ENCODE measurements at regions not wholly inside any gene's neighbourhood (a gene's known extent, or its start where the extent isn't known, plus 50 kb on each side); places are given as distances from the start of the nearest gene placed in this dataset.

DNA sequence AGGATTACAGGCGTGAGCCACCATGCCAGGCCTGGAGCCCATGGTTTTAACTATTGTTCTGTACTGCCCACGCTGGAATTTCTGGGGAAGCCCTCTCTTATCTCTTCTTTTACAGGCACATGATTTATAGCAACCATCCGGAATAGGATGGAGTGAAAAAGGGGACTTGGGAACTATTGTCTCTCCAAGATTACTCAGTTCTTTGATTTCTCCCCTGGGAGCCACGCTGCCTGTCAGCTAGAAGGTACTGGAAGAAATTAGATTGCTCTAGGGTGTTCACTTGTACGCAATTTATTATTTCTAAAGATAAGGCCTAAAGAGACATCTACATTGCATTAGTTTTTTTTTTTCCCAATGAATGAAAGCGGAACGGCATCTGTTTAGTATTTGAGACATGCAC is 65.6 kb upstream of the PTPRJ start:
- Histone ChIP-seq H3K36me3 (ENCODE audit: control insufficient read depth in 2 of 2, insufficient read depth in 2 of 2, low read length in 2 of 2) (no peaks in the 10 kb centered on the region), H3K27ac (ENCODE audit: low read depth in 2 of 2, low read length in 2 of 2) (no peak overlapping the region), H3K4me3 (ENCODE audit: low read length in 2 of 2) (no peak overlapping the region), H3K9me3 (ENCODE audit: control insufficient read depth in 2 of 2, low read length in 2 of 2) (no peaks in the 10 kb centered on the region), H3K9ac (ENCODE audit: low read depth in 1 of 2, low read length in 2 of 2) (no peak overlapping the region), H3K4me1 (ENCODE audit: control insufficient read depth in 2 of 2, insufficient read depth in 2 of 2, low read length in 2 of 2) (peaks cover 6 to 8% of the 10 kb centered on the region in 2 donors), H3K27me3 (ENCODE audit: control insufficient read depth in 2 of 2, insufficient read depth in 2 of 2, low read length in 2 of 2) (no peaks in the 10 kb centered on the region)

DNA sequence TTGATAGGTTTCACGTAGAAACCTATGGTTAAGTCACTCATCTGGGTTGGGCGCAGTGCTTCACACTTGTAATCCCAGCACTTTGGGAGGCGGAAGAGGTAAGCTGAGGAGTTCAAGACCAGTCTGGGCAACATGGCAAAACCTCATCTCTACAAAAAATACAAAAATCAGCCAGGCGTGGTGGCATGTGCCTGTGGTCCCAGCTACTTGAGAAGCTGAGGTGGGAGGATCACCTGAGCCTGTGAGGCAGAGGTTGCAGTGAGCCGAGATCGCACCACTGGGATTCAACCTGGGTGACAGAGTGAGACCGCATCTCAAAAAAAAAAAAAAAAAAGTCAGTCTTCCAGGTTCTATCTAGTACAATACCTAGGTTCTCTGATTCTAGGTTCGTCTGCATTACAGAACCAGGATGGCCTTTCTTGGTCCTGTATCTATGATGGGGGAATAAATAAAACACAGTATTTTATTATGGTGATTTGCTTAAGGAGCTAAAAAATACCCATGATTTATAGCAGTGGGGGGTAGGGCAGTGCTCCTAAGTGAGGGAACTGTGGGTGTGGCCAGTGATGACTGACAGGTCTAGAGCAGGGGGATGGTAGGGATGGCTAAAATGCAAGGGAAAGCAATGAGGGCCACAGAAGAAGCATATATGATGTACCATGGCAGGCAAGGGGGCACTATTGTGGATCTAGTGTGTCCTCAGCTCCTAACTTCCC is 65.5 kb upstream of the NUP160 start:
- H3K9me3 ChIP-seq (ENCODE audit: control insufficient read depth in 2 of 2, low read length in 2 of 2) = no peaks in the 10 kb centered on the region
- H3K27me3 ChIP-seq (ENCODE audit: control insufficient read depth in 2 of 2, insufficient read depth in 2 of 2, low read length in 2 of 2) = no peaks in the 10 kb centered on the region
- no peak overlapping the region for H3K9ac ChIP-seq (ENCODE audit: low read depth in 1 of 2, low read length in 2 of 2)
- no peak overlapping the region for H3K27ac ChIP-seq (ENCODE audit: low read depth in 2 of 2, low read length in 2 of 2)
- no peak overlapping the region for H3K4me3 ChIP-seq (ENCODE audit: low read length in 2 of 2)
- no peaks in the 10 kb centered on the region for H3K36me3 ChIP-seq (ENCODE audit: control insufficient read depth in 2 of 2, insufficient read depth in 2 of 2, low read length in 2 of 2)
- H3K4me1 ChIP-seq (ENCODE audit: control insufficient read depth in 2 of 2, insufficient read depth in 2 of 2, low read length in 2 of 2) = peaks cover 6 to 8% of the 10 kb centered on the region in 2 donors

DNA sequence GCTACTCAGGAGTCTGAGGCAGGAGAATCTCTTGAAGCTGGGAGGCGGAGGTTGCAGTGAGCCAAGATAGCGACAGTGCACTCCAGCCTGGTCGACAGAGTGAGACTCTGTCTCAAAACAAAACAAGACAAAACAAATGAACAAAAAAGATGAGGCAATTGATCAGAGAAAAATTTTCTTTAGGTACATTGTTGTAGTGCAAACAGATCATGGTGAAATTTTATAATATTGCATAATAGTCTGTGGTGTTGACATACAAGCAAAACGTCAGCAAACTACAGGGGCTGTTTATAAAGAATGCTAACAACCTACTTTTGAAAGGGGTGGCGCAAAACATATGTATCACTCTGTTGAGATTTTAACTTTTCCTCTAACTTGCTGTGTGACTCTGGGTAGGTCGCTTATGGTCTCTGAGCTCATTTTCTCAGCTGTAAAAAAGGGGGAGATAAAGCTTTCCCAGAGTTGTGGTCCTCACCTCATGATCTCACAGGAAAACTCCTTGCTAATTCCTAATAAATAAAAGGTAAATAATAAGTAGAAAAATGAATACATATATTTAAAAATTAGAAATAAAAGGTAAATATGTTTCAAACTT is 64.8 kb upstream of the NUP160 start:
- H3K9me3 ChIP-seq (ENCODE audit: control insufficient read depth in 2 of 2, low read length in 2 of 2) = no peaks in the 10 kb centered on the region
- no peak overlapping the region for H3K4me3 ChIP-seq (ENCODE audit: low read length in 2 of 2)
- H3K27me3 ChIP-seq (ENCODE audit: control insufficient read depth in 2 of 2, insufficient read depth in 2 of 2, low read length in 2 of 2) = no peaks in the 10 kb centered on the region

DNA sequence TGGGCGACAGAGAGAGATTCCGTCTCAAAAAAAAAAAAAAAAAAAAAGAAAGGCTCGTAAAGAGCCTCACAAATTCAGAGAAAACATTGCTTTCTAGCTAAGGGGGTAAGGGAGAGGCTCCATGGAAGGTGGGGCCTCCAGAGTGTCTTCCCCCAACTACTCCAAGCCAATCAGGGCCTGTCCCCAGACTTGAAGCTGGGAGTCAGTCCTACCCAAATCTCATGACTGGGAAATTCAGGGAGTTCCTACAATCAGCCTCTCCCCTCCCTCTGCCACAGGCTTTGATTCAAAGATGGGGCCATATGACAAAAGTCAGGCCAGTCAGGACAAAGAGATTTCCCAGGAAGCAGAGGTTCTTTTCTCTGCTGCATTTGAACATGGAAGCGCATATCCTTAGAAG is 63.0 kb upstream of the NUP160 start:
- no peaks in the 10 kb centered on the region for H3K36me3 ChIP-seq (ENCODE audit: control insufficient read depth in 2 of 2, insufficient read depth in 2 of 2, low read length in 2 of 2)
- H3K27me3 ChIP-seq (ENCODE audit: control insufficient read depth in 2 of 2, insufficient read depth in 2 of 2, low read length in 2 of 2) = no peaks in the 10 kb centered on the region
- peaks cover 0 to 4% of the 10 kb centered on the region in 2 donors for H3K4me1 ChIP-seq (ENCODE audit: control insufficient read depth in 2 of 2, insufficient read depth in 2 of 2, low read length in 2 of 2)
- H3K9ac ChIP-seq (ENCODE audit: low read depth in 1 of 2, low read length in 2 of 2) = no peak overlapping the region
- no peak overlapping the region for H3K27ac ChIP-seq (ENCODE audit: low read depth in 2 of 2, low read length in 2 of 2)
- H3K9me3 ChIP-seq (ENCODE audit: control insufficient read depth in 2 of 2, low read length in 2 of 2) = no peaks in the 10 kb centered on the region
- H3K4me3 ChIP-seq (ENCODE audit: low read length in 2 of 2) = no peak overlapping the region

More for the DNA sequence above, 64.8 kb upstream of the NUP160 start:
- Histone ChIP-seq H3K9ac (ENCODE audit: low read depth in 1 of 2, low read length in 2 of 2) (no peak overlapping the region), H3K36me3 (ENCODE audit: control insufficient read depth in 2 of 2, insufficient read depth in 2 of 2, low read length in 2 of 2) (no peaks in the 10 kb centered on the region), H3K27ac (ENCODE audit: low read depth in 2 of 2, low read length in 2 of 2) (no peak overlapping the region), H3K4me1 (ENCODE audit: control insufficient read depth in 2 of 2, insufficient read depth in 2 of 2, low read length in 2 of 2) (peaks cover 1 to 8% of the 10 kb centered on the region in 2 donors)

DNA sequence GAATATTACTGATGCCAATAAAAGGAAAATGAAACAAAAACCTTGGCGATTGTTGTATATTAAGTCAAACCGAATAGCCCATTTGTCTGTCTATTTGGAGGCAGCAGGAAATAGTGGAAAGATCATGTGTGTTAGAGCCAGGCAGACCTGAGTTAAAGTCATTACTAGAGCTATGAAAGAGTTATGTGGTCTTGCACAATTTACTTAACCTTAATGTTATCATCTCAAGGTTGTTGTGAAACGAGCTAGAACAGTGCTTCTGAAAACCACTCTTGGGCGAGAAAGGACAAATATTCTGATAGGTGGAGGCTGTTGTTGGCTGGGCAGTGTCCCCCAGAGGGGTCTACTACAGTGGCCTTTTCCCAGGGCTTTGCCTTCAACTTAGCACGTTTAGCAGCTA is 60.0 kb upstream of the NUP160 start:
- Histone ChIP-seq H3K4me3 (ENCODE audit: low read length in 2 of 2) (no peak overlapping the region), H3K4me1 (ENCODE audit: control insufficient read depth in 2 of 2, insufficient read depth in 2 of 2, low read length in 2 of 2) (no peaks in the 10 kb centered on the region), H3K36me3 (ENCODE audit: control insufficient read depth in 2 of 2, insufficient read depth in 2 of 2, low read length in 2 of 2) (no peaks in the 10 kb centered on the region), H3K27me3 (ENCODE audit: control insufficient read depth in 2 of 2, insufficient read depth in 2 of 2, low read length in 2 of 2) (no peaks in the 10 kb centered on the region), H3K9ac (ENCODE audit: low read depth in 1 of 2, low read length in 2 of 2) (no peak overlapping the region), H3K27ac (ENCODE audit: low read depth in 2 of 2, low read length in 2 of 2) (no peak overlapping the region), H3K9me3 (ENCODE audit: control insufficient read depth in 2 of 2, low read length in 2 of 2) (no peaks in the 10 kb centered on the region)

DNA sequence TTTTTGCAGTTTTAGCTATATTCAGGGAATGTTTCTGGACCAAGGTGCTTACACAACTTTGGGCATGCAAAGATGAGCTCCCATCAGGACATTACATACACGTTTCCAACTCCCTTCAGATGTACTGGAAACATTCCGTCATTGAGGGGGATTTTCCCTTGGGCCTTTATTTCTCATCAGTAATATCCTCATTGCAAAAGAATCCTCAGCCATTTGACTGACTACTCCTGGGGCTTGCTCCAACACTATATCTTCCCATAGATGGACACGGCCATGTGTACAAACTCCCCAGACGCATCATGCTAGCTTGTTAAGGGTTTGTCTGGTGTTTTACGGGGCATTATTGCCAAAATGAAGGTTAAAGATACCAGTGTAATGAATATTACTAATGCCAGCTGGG is 59.3 kb upstream of the NUP160 start:
- Histone ChIP-seq H3K4me3 (ENCODE audit: low read length in 2 of 2) (no peak overlapping the region), H3K9me3 (ENCODE audit: control insufficient read depth in 2 of 2, low read length in 2 of 2) (no peaks in the 10 kb centered on the region), H3K27me3 (ENCODE audit: control insufficient read depth in 2 of 2, insufficient read depth in 2 of 2, low read length in 2 of 2) (no peaks in the 10 kb centered on the region), H3K9ac (ENCODE audit: low read depth in 1 of 2, low read length in 2 of 2) (no peak overlapping the region), H3K4me1 (ENCODE audit: control insufficient read depth in 2 of 2, insufficient read depth in 2 of 2, low read length in 2 of 2) (no peaks in the 10 kb centered on the region), H3K27ac (ENCODE audit: low read depth in 2 of 2, low read length in 2 of 2) (no peak overlapping the region), H3K36me3 (ENCODE audit: control insufficient read depth in 2 of 2, insufficient read depth in 2 of 2, low read length in 2 of 2) (no peaks in the 10 kb centered on the region)

DNA sequence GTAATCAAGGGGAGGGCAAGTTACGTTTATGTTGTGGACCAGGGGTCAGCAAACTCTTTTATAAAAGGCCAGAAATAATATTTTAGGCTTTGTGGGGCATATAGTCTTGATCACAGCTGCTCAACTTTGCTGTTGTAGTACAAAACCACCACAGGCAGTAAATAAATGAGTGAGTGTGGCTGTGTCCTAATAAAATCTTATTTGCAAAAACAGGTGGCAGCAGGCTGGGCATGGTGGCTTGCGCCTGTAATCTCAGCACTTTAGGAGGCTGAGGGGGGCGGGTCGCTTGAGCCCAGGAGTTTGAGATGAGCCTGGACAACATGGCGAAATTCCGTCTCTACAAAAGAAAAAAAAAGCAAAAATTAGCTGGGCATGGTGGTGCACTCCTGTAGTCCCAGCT is 57.9 kb upstream of the NUP160 start:
- no peaks in the 10 kb centered on the region for H3K36me3 ChIP-seq (ENCODE audit: control insufficient read depth in 2 of 2, insufficient read depth in 2 of 2, low read length in 2 of 2)
- no peak overlapping the region for H3K27ac ChIP-seq (ENCODE audit: low read depth in 2 of 2, low read length in 2 of 2)
- H3K9me3 ChIP-seq (ENCODE audit: control insufficient read depth in 2 of 2, low read length in 2 of 2) = no peaks in the 10 kb centered on the region
- H3K27me3 ChIP-seq (ENCODE audit: control insufficient read depth in 2 of 2, insufficient read depth in 2 of 2, low read length in 2 of 2) = no peaks in the 10 kb centered on the region
- H3K4me1 ChIP-seq (ENCODE audit: control insufficient read depth in 2 of 2, insufficient read depth in 2 of 2, low read length in 2 of 2) = no peaks in the 10 kb centered on the region
- no peak overlapping the region for H3K4me3 ChIP-seq (ENCODE audit: low read length in 2 of 2)
- H3K9ac ChIP-seq (ENCODE audit: low read depth in 1 of 2, low read length in 2 of 2) = no peak overlapping the region

- Histone ChIP-seq H3K4me1 (ENCODE audit: control insufficient read depth in 2 of 2, insufficient read depth in 2 of 2, low read length in 2 of 2) (no peaks in the 10 kb centered on the region), H3K27ac (ENCODE audit: low read depth in 2 of 2, low read length in 2 of 2) (no peak overlapping the region), H3K4me3 (ENCODE audit: low read length in 2 of 2) (no peak overlapping the region), H3K9me3 (ENCODE audit: control insufficient read depth in 2 of 2, low read length in 2 of 2) (no peaks in the 10 kb centered on the region), H3K36me3 (ENCODE audit: control insufficient read depth in 2 of 2, insufficient read depth in 2 of 2, low read length in 2 of 2) (no peaks in the 10 kb centered on the region), H3K27me3 (ENCODE audit: control insufficient read depth in 2 of 2, insufficient read depth in 2 of 2, low read length in 2 of 2) (no peaks in the 10 kb centered on the region), H3K9ac (ENCODE audit: low read depth in 1 of 2, low read length in 2 of 2) (no peak overlapping the region)
Measured at GRCh38 chr11:47905358-47906059, 57.4 kb upstream of the NUP160 start.

- no peak overlapping the region for H3K9ac ChIP-seq (ENCODE audit: low read depth in 1 of 2, low read length in 2 of 2)
- no peaks in the 10 kb centered on the region for H3K9me3 ChIP-seq (ENCODE audit: control insufficient read depth in 2 of 2, low read length in 2 of 2)
- H3K4me1 ChIP-seq (ENCODE audit: control insufficient read depth in 2 of 2, insufficient read depth in 2 of 2, low read length in 2 of 2) = no peaks in the 10 kb centered on the region
- no peak overlapping the region for H3K4me3 ChIP-seq (ENCODE audit: low read length in 2 of 2)
- H3K36me3 ChIP-seq (ENCODE audit: control insufficient read depth in 2 of 2, insufficient read depth in 2 of 2, low read length in 2 of 2) = no peaks in the 10 kb centered on the region
- H3K27me3 ChIP-seq (ENCODE audit: control insufficient read depth in 2 of 2, insufficient read depth in 2 of 2, low read length in 2 of 2) = no peaks in the 10 kb centered on the region
- no peak overlapping the region for H3K27ac ChIP-seq (ENCODE audit: low read depth in 2 of 2, low read length in 2 of 2)
Measured at GRCh38 chr11:47904808-47905207, 56.7 kb upstream of the NUP160 start.

DNA sequence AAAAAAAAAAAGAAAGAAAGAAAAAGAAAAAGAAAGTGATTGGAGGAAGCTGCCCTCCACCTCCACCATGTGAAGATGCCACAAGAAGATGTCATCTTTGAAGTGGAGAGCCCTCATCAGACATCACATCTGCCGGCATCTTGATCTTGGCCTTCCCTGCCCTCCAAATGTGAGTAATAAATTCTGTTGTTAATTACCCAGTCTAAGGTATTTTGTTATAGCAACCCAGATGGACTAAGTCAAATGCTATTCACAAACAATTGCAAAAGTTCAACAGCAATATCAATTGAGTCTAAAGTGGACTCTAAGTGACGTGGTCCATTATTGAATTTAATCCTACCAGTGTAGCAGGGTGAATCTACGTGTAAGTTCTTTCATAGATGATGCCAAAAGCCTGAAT is 55.9 kb upstream of the NUP160 start:
- Histone ChIP-seq H3K27ac (ENCODE audit: low read depth in 2 of 2, low read length in 2 of 2) (no peak overlapping the region), H3K36me3 (ENCODE audit: control insufficient read depth in 2 of 2, insufficient read depth in 2 of 2, low read length in 2 of 2) (no peaks in the 10 kb centered on the region), H3K4me1 (ENCODE audit: control insufficient read depth in 2 of 2, insufficient read depth in 2 of 2, low read length in 2 of 2) (no peaks in the 10 kb centered on the region), H3K9me3 (ENCODE audit: control insufficient read depth in 2 of 2, low read length in 2 of 2) (no peaks in the 10 kb centered on the region), H3K27me3 (ENCODE audit: control insufficient read depth in 2 of 2, insufficient read depth in 2 of 2, low read length in 2 of 2) (no peaks in the 10 kb centered on the region), H3K9ac (ENCODE audit: low read depth in 1 of 2, low read length in 2 of 2) (no peak overlapping the region), H3K4me3 (ENCODE audit: low read length in 2 of 2) (no peak overlapping the region)

Data from mucosa of rectum (tissue), 2 donors.